IPS-20b (cell line): ENCODE measurements at regions not wholly inside any gene's neighbourhood (a gene's known extent, or its start where the extent isn't known, plus 50 kb on each side); places are given as distances from the start of the nearest gene placed in this dataset.
"Not testable (repeated sequence)": the region's sequence is repeated elsewhere in the genome, so short reads cannot be mapped to it uniquely, and the experiment has no call there.

Experiments used
- H3K27ac ChIP-seq: one replicate; pipeline ENCODE4 v1.5.1; 2013; ENCODE audit warnings: low read length
- H3K27me3 ChIP-seq: 2 replicates; pipeline ENCODE4 v1.6.1; 2013; ENCODE audit warnings: mild to moderate bottlenecking, low read length, inconsistent platforms; ENCODE audit not compliant: insufficient read depth
- H3K36me3 ChIP-seq: 2 replicates; pipeline ENCODE4 v1.6.1; 2013; ENCODE audit warnings: low read depth, mild to moderate bottlenecking, inconsistent platforms, low read length, moderate library complexity; ENCODE audit not compliant: insufficient read depth
- H3K4me1 ChIP-seq: 2 replicates; pipeline ENCODE4 v1.6.1; 2013; ENCODE audit warnings: mild to moderate bottlenecking, control low read depth, inconsistent platforms, low read length, moderate library complexity; ENCODE audit not compliant: insufficient read depth
- H3K4me3 ChIP-seq: 2 replicates; pipeline ENCODE4 v1.5.1; 2013; ENCODE audit warnings: mild to moderate bottlenecking, low read length, inconsistent platforms
- H3K9ac ChIP-seq: 2 replicates; pipeline ENCODE4 v1.6.1; 2013; ENCODE audit warnings: low read depth, mild to moderate bottlenecking, inconsistent platforms, low read length, moderate library complexity
- H3K9me3 ChIP-seq: 2 replicates; pipeline ENCODE4 v1.6.1; 2013; ENCODE audit warnings: mild to moderate bottlenecking, low read depth, low read length, inconsistent platforms; ENCODE audit not compliant: insufficient read depth

DNA sequence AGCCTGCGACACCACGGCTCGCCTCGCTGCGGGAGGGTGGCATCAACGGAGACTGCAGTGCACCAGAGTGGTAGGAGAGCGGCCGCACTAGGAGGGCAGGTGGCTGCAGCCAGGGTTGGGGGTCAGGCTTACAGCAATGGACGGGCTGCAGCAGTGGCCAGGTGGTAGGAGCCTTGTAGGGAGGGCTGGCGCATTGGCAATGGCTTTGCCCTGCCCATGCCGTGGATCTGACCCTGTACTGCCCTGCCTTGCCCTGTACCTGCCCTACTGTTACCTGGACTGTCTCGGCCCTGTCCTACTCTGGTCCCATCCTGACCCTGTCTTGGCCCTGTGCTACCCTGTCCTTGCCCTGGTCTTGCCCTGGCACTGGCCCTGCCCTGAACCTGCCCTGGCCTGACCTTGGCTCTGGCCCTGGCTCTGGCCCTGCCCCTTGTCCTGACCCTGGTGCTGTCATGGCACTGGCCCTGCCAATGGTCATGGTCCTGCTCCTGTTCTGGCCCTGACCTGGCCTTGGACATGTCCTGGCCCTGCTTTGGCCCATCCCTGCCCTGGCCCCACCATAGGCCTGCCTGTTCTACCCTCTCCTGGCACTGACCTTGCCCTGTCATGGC is 240.0 kb downstream of the GOLGA6L6 start:
- not testable (repeated sequence) for H3K9ac ChIP-seq, H3K27me3 ChIP-seq, H3K36me3 ChIP-seq, H3K4me1 ChIP-seq, H3K27ac ChIP-seq, H3K4me3 ChIP-seq
- peaks cover 60% of the 10 kb centered on the region for H3K9me3 ChIP-seq

DNA sequence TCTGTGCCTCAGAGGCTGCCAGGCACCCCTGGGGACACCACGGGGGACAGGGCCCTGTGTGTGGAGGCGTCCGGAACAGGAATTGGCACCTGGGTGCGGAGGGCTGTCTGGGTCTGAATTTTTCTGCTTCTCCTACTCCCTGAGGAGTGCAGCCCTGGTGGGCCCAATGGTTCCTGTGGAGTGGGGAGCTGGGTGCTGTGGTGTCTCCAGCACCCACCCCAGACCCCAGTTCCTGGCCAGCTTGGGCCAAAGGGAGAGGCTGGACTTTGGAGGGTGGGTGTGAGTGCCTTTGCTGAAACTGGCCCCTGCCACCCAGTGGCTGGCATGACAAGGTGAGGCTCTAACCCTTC is 240.6 kb downstream of the GOLGA6L6 start:
- H3K27me3 ChIP-seq, H3K4me3 ChIP-seq, H3K36me3 ChIP-seq, H3K4me1 ChIP-seq, H3K9ac ChIP-seq, H3K27ac ChIP-seq: not testable (repeated sequence)
- H3K9me3 ChIP-seq: peaks cover 59% of the 10 kb centered on the region

DNA sequence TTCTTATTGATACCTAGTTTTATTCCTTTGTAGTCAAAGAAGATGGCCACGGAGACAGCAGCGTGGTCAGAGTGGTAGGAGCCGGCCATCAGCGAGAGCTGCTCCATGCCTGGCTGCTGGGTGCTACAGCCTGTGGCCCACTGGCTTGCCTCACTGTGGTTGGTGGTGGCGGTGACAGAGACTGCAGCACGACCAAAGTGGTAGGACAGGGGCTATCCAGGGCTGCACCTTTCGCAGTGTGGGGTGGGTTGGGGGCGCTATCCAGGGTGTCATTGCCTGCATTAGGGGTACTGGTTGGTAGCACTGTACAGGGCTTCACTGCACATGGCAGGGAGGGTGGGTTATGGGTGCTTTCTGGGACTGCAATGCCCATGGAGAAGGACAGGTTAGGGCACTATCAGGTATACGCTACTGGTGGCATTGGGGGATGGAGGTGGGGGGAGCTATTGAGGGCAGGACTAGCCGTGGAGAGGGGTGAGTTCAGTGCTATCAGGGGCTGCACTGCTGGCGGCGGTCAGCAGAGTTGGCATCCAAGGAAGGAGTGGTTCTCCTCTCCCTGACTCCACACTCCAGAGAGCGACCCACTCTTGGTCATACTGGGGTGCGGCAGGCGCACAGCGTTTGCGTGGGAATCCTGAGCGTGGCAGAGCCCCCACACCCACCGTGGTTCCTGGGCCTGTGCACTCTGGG is 241.1 kb downstream of the GOLGA6L6 start:
- not testable (repeated sequence) for H3K36me3 ChIP-seq, H3K4me1 ChIP-seq, H3K27ac ChIP-seq, H3K4me3 ChIP-seq, H3K9ac ChIP-seq, H3K27me3 ChIP-seq
- peaks cover 64% of the 10 kb centered on the region for H3K9me3 ChIP-seq

DNA sequence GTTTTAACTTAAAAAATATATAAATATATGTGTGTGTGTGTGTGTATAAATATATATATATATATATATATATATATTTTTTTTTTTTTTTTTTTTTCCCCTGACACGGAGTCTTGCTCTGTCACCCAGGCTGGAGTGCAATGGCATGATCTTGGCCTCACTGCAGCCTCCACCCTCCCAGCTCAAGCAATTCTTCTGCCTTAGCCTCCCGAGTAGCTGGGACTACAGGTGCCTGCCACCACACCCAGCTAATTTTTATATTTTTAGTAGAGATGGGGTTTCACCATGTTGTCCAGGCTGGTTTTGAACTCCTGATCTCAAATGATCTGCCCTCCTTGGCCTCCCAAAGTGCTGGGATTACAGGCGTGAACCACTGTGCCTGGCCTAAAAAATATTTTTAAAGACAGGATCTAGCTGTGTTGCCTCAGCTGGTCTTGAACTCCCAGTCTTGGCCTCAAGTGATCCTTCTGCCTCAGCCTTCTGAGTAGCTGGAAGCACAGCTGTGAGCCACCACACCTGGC is 243.9 kb downstream of the GOLGA6L6 start:
- not testable (repeated sequence) for H3K27ac ChIP-seq
- H3K9me3 ChIP-seq: peaks cover 64% of the 10 kb centered on the region

DNA sequence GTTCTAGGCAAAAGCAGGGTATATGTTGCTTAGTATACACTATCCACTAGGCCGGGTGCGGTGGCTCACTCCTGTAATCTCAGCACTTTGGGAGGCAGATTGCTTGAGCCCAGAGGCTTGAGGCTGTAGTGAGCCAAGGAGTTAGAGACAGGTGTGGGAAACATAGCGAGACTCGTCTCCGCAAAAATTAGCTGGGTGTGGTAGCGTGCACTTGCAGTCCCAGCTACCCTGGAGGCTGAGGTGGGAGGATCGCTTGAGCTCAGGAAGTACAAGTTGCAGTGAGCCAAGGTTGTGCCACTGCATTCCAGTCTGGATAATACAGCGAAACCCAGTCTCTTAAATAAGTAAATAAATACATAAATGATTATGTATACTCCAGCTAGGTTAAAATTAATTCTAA is 245.3 kb downstream of the GOLGA6L6 start:
- not testable (repeated sequence) for H3K9ac ChIP-seq, H3K36me3 ChIP-seq, H3K27ac ChIP-seq, H3K4me1 ChIP-seq, H3K27me3 ChIP-seq, H3K4me3 ChIP-seq
- peaks cover 69% of the 10 kb centered on the region for H3K9me3 ChIP-seq

More for the DNA sequence above, 243.9 kb downstream of the GOLGA6L6 start:
- H3K36me3 ChIP-seq, H3K4me3 ChIP-seq, H3K27me3 ChIP-seq, H3K9ac ChIP-seq, H3K4me1 ChIP-seq: not testable (repeated sequence)

DNA sequence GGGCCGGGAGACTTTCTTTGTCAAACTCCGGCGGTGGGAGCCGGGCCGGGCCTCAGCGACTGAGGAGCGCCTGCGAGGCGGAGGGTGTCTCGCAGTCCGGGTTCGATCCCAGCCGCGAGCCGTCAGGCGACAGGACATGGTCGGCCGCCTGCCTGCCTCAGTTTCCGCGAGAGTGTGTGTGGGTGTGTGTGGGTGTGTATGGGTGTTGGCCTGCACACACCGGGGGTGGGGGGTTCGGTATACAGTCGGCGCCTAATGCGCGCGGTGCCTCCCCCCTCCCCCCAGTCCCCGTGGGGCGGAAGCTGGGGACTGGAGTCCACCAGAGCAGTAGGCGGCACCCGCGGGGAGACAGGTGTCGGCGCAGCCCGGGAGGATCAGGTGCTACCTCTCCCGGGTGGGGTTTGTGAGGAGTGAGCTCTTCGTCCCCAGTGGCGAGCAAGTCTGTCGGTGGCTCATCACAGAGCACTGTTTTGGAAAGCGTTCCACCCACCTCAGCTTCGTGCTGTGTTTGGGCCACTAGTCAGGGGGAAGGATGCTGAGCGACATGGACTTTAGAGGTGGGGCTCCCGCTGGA is 246.3 kb downstream of the GOLGA6L6 start:
- H3K9ac ChIP-seq: no peak overlapping the region
- H3K27me3 ChIP-seq: no peaks in the 10 kb centered on the region
- peaks cover 73% of the 10 kb centered on the region for H3K9me3 ChIP-seq
- no peaks in the 10 kb centered on the region for H3K36me3 ChIP-seq
- H3K4me3 ChIP-seq: no peak overlapping the region
- H3K4me1 ChIP-seq: no peaks in the 10 kb centered on the region
- no peak overlapping the region for H3K27ac ChIP-seq

DNA sequence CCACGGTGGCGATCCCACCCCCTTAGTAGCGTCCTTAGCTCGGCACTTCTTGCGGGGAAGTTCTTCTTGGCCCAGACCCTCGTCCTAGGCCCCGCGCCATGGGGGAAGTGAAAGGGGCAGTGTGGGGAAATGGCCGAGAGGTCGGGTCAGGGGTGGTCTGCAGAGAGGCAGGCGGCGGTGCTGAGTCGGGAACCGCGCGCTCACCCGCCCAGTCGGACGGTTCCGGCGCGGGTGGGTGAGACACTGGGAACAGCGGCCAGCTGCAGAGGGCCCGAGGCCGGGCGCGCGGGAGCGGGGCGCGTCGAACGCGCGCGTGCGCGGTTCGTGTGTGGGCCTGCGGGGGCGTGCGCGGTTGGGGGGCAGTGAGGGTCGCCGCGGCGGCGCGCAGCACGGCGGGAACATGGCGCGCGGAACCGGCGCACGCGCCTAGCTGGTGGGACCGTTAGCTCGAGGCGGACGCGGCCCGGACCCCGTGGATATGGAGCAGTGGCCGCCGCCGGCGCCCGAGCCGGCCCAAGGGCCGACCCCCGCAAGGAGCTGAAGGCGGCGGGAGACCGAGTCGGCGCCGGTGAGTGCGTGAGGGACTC is 246.9 kb downstream of the GOLGA6L6 start:
- Histone ChIP-seq H3K27me3 (no peaks in the 10 kb centered on the region), H3K36me3 (no peaks in the 10 kb centered on the region), H3K27ac (no peak overlapping the region), H3K4me3 (no peak overlapping the region), H3K9ac (no peak overlapping the region), H3K9me3 (peaks cover 76% of the 10 kb centered on the region), H3K4me1 (no peaks in the 10 kb centered on the region)

DNA sequence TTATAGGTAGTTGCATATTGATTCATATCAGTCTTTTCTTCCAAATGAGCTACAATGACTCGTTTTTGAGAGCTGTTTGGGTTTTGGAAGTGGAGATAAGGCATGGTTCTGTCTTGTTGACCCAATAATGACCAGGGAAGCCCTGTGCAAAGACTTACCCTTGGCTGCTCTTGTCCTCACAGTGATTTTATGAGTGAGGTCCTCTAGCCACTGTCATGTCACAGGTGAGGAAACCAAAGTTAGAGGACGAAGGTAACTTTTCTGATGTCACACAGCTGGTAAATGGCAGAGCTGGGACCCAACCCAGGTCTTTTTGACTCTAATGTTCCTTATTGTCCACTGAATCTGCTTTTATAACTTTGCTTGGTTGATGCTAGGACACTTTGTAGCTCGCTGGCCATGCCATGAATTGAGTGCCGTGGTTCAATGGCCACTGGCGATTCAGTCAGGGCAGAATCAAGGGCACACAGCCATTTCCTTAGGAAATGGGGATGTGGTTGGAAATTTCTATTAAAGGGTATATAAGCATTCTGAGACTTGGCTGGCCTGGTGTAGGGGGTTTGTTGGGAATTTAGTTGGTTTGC is 249.1 kb downstream of the GOLGA6L6 start:
- H3K27me3 ChIP-seq, H3K4me3 ChIP-seq, H3K9ac ChIP-seq, H3K36me3 ChIP-seq, H3K4me1 ChIP-seq, H3K27ac ChIP-seq: not testable (repeated sequence)
- peaks cover 82% of the 10 kb centered on the region for H3K9me3 ChIP-seq

DNA sequence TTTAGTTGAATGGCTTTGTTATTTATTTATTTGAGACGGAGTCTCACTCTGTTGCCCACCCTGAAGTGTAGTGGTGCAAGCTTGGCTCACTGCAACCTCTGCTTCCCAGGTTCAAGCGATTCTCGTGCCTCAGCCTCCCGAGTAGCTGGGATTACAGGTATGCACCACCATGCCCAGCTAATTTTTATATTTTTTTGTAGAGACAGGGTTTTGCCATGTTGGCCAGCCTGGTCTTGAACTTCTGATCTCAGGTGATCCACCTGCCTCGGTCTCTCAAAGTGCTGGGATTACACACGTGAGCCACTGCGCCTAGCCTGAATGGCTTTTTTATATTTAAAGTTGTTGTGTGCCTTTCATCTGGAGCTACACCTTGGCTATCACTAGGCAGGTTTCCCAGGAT is 250.0 kb downstream of the GOLGA6L6 start:
- H3K9ac ChIP-seq, H3K4me1 ChIP-seq, H3K27ac ChIP-seq, H3K27me3 ChIP-seq, H3K36me3 ChIP-seq, H3K4me3 ChIP-seq: not testable (repeated sequence)
- peaks cover 82% of the 10 kb centered on the region for H3K9me3 ChIP-seq

DNA sequence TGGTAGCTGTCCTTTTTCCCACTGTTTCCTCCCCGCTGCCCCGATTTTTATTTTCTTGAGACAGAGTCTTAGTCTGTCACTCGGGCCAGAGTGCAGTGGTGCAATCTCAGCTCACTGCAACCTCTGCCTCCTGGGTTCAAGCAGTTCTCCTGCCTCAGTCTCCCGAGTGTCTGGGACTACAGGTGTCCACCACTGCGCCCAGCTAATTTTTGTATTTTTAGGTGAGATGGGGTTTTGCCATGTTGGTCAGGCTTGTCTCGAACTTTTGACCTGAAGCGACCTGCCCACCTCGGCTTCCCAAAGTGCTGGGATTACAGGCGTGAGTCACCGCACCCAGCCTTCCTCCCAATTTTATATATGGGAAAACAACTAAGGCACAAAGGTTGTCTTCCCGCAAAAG is 251.0 kb downstream of the GOLGA6L6 start:
- H3K4me1 ChIP-seq, H3K9ac ChIP-seq, H3K4me3 ChIP-seq, H3K27me3 ChIP-seq, H3K27ac ChIP-seq, H3K36me3 ChIP-seq: not testable (repeated sequence)
- peaks cover 84% of the 10 kb centered on the region for H3K9me3 ChIP-seq

DNA sequence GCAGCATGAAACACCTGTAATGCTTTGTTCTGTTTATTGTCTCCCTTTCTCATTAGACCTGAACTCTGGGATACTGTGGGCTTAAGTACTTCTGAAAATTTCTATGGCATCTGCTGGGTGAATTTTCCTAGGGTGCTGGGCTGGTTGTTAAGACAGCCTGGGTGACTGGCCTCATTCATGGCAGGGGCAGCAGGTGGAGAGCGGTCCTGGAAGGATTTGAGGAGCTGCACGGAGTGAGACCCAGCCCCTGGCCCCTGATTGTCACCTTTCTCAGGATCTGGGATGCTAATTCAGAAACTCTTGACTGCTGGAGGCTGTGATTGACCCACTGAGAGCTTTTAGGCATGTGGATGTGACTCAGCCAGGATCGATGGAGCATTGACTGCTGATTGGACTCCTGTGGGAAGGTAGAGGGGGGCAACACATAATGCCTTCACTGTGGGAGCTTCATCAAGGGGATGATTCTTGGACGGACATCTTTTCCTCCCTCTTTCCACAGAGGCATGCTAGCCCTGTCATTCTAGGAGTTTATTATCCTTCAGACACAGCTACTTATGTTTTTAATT is 252.0 kb downstream of the GOLGA6L6 start:
- not testable (repeated sequence) for H3K4me1 ChIP-seq, H3K27me3 ChIP-seq, H3K27ac ChIP-seq, H3K9ac ChIP-seq, H3K36me3 ChIP-seq, H3K4me3 ChIP-seq
- H3K9me3 ChIP-seq: peaks cover 86% of the 10 kb centered on the region
